ENCODE measurements at regions not wholly inside any gene's neighbourhood (a gene's known extent, or its start where the extent isn't known, plus 50 kb on each side); places are given as distances from the start of the nearest gene placed in this dataset.

DNA sequence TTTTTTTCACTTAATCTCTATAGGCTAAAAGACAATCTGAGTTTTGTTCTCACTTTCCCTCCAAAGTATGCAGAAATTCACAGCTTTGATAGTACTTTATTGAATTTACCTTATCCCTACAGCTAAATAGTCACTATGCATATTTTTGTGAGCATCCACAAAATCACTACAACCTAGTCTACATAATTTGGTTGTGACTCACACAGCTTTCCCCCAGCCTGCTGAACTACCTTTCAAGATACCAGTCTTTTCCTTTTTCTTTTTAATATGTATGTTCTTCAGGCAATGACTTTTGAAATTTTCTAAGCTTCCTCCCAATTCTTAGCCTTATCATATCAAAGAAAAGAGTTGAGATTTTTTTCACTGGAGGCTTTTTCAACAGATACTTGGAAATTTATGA, 347.3 kb upstream of the CDH6 start:
- TF ChIP-seq CTCF (IDR thresholded peaks at IDR 0.05; ENCODE audit: insufficient read depth, low read length) (no peak), POLR2AphosphoS5 (IDR thresholded peaks at IDR 0.05; ENCODE audit: low read depth) (no peak), GABPA (IDR thresholded peaks at IDR 0.05; ENCODE audit: low read depth) (no peak), REST (IDR thresholded peaks at IDR 0.05; ENCODE audit: insufficient replicate concordance, low read depth) (no peak)

Data from HL-60 (cell line).